Effector memory CD8-positive, alpha-beta T cell (primary cell): ENCODE measurements at regions not wholly inside any gene's neighbourhood (a gene's known extent, or its start where the extent isn't known, plus 50 kb on each side); places are given as distances from the start of the nearest gene placed in this dataset.

ENCODE experiments used
- ATAC-seq: fragments of 150-1000 bp; cut with Tn5 transposase; replicated peaks from 2 replicates; pipeline ENCODE4 v1.10.0; 2021; ENCODE audit warnings: mild to moderate bottlenecking, moderate library complexity
- DNase-seq, 3 experiments: peaks; one replicate each; pipeline ENCODE4 v3.0.0; 2021
- H3K27ac Mint-ChIP-seq, 2 donors: one replicate each; pipeline ENCODE4 v1.8.0; 2022; ENCODE audit warnings: mild to moderate bottlenecking in 2 of 2, mixed read lengths in 2 of 2, moderate library complexity in 2 of 2
- H3K27me3 Mint-ChIP-seq, 2 donors: one replicate each; pipeline ENCODE4 v1.8.0; 2022; ENCODE audit warnings: mixed read lengths in 2 of 2
- H3K36me3 Mint-ChIP-seq: one replicate; pipeline ENCODE4 v1.8.0; 2022; ENCODE audit warnings: mild to moderate bottlenecking, moderate library complexity, mixed read lengths; ENCODE audit not compliant: insufficient read depth
- H3K4me1 Mint-ChIP-seq, 2 donors: one replicate each; pipeline ENCODE4 v1.8.0; 2022; ENCODE audit warnings: low read depth in 2 of 2, mixed read lengths in 2 of 2
- H3K4me3 Mint-ChIP-seq, 2 donors: one replicate each; pipeline ENCODE4 v1.8.0; 2022; ENCODE audit warnings: mild to moderate bottlenecking in 2 of 2, mixed read lengths in 2 of 2, moderate library complexity in 2 of 2
- H3K9me3 Mint-ChIP-seq, 2 donors: one replicate each; pipeline ENCODE4 v1.8.0; 2022; ENCODE audit warnings: mixed read lengths in 2 of 2

DNA sequence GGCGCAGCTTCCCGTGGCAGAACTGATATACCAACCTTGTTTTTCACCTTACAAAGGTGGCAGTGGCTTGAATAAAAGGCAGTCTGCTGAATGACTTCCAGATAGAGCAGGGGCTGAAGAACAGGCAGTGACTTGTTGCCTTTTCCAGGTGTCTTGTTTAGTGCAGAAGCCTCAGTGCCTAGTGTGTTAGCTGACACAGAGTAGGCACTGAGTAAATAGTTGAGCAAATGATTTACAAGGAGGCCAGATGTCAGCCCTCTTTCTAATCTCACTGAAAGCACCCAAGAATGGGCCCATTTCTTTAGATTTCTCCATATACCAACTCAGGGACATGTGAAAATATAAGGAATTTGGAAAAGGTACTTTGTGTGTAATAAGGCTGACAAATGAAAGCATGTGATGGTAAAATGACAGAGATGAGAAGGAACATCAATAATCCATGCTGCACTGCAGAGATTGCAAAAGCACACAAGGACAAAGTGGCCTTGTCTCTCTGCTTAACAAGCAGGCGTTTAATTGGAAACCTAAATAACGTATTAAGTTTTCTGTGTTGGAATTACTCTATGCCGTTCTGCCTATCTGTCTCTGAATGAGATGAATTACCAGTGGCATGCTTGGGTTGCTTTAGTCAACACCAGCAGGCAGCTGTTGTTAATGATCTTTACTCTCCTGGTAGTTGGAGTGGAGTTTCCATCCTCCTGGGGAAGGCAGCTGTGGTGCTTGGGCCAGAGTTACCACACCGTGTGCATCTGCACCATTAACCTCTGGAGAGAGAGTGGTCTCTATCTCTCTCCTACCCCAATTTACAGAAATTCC lies 360.1 kb upstream of the C9orf72 start:
- Mint-ChIP-seq H3K36me3 (no peaks in the 10 kb centered on the region), H3K9me3 (peaks cover 0 to 2% of the 10 kb centered on the region in 2 donors), H3K27me3 (no peaks in the 10 kb centered on the region), H3K27ac (no peak overlapping the region), H3K4me1 (no peaks in the 10 kb centered on the region), H3K4me3 (no peak overlapping the region)
- DNase-seq: no peak
- ATAC-seq: no peak

- H3K36me3 Mint-ChIP-seq: no peaks in the 10 kb centered on the region
- no peak overlapping the region for H3K27ac Mint-ChIP-seq
- H3K4me3 Mint-ChIP-seq: no peak overlapping the region
- no peaks in the 10 kb centered on the region for H3K4me1 Mint-ChIP-seq
- no peak for DNase-seq
- H3K27me3 Mint-ChIP-seq: no peaks in the 10 kb centered on the region
- ATAC-seq: no peak
- peaks cover 0 to 2% of the 10 kb centered on the region in 2 donors for H3K9me3 Mint-ChIP-seq
These were observed 361.2 kb upstream of the C9orf72 start for GRCh38 chr9:27934471-27934870.

DNA sequence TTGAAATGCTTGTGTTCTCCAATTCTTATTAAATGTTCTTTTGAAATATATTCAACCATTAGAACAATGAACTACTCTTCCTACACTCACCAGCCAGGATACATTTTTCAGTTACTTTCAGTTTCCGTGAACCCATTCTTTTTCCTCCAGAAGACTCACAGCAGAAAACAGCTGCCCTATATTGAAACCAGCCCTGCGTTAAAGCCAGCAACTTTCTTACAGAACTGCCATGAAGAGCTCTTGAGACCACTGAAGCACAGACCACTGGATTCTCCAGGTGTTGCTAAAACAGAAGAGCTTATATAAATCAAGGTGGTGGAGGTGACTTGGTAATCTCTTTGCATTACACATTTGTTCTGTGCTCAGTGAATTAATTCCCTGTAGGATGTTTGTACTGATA lies 365.9 kb upstream of the C9orf72 start:
- no peaks in the 10 kb centered on the region for H3K27me3 Mint-ChIP-seq
- no peak overlapping the region for H3K27ac Mint-ChIP-seq
- no peak for ATAC-seq
- DNase-seq: no peak
- H3K9me3 Mint-ChIP-seq: peaks cover 2 to 7% of the 10 kb centered on the region in 2 donors
- no peaks in the 10 kb centered on the region for H3K4me1 Mint-ChIP-seq
- H3K36me3 Mint-ChIP-seq: no peaks in the 10 kb centered on the region
- H3K4me3 Mint-ChIP-seq: no peak overlapping the region

- ATAC-seq (no peak), DNase-seq (no peak)
- peaks cover 0 to 7% of the 10 kb centered on the region in 2 donors for H3K9me3 Mint-ChIP-seq
- no peak overlapping the region for H3K27ac Mint-ChIP-seq
- H3K27me3 Mint-ChIP-seq: no peaks in the 10 kb centered on the region
- H3K36me3 Mint-ChIP-seq: no peaks in the 10 kb centered on the region
- H3K4me1 Mint-ChIP-seq: no peaks in the 10 kb centered on the region
- H3K4me3 Mint-ChIP-seq: no peak overlapping the region
These were observed 367.3 kb upstream of the C9orf72 start for GRCh38 chr9:27940535-27940934.

DNA sequence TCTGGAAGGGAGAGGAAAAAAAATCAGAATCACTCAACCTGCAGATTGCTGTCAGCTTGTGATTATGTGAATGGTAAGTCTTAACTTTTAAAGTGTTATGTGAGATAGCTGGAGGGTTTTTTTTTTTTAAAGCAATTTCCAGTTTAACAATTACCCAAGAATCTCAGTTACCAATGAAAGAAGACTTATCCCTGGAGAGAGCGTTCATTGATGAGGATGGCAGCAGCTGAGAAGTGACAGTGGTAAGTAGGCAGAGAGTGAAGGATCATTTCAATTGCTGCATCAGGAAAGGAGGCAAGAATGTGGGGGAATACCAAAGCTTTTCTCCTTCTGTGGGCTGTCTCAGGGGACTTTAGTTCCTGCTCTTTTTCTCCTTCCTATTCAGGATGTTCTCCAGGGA lies 370.2 kb upstream of the C9orf72 start:
- H3K4me3 Mint-ChIP-seq: no peak overlapping the region
- DNase-seq: no peak
- H3K27me3 Mint-ChIP-seq: no peaks in the 10 kb centered on the region
- ATAC-seq: no peak
- no peaks in the 10 kb centered on the region for H3K36me3 Mint-ChIP-seq
- H3K4me1 Mint-ChIP-seq: no peaks in the 10 kb centered on the region
- no peak overlapping the region for H3K27ac Mint-ChIP-seq
- H3K9me3 Mint-ChIP-seq: peaks cover 0 to 7% of the 10 kb centered on the region in 2 donors

DNA sequence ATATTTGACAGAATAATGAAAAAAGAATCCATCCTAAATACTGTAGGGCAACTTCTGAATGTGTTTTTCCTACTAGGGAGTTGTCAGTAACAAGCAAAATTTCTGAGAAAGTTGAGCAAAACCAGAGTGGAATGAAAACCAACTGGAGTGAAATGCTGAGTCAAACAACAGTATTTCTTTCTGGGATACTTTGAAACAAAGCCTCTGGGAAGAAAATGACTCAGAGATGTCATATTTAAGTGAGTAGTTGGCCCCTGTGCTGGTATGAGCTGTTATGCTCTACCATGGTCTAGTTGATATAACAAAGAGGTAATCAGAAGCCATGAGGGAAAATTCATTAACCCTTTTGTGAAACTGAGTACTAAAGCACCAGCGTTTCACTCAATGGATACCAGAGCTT lies 372.1 kb upstream of the C9orf72 start:
- Mint-ChIP-seq H3K9me3 (peaks cover 1 to 14% of the 10 kb centered on the region in 2 donors), H3K27ac (no peak overlapping the region), H3K4me3 (no peak overlapping the region), H3K4me1 (no peaks in the 10 kb centered on the region), H3K36me3 (no peaks in the 10 kb centered on the region), H3K27me3 (no peaks in the 10 kb centered on the region)
- DNase-seq (no peak), ATAC-seq (no peak)

- no peak for ATAC-seq
- DNase-seq: no peak
These were observed 377.1 kb upstream of the C9orf72 start for GRCh38 chr9:27950382-27950781.

DNA sequence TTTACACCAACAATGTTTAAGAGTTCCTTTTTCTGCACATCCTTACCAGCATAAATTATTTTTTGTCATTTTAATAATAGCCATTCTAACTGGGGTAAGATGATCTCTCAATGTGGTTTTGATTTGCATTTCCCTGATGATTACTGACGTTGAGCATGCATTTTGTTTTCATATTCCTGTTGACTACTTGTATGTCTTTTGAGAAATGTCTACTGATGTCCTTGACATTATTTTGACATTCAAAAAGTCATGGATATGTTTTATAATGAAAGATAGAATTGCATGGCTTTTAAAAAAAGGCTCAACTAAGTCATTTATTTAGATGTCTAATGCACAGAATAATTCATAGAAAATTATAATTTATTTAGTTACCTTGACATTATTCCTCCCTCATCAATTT lies 381.6 kb upstream of the C9orf72 start:
- ATAC-seq: no peak
- H3K4me3 Mint-ChIP-seq: no peak overlapping the region

More at GRCh38 chr9:27950382-27950781, 377.1 kb upstream of the C9orf72 start:
- Mint-ChIP-seq H3K4me3 (no peak overlapping the region), H3K36me3 (no peaks in the 10 kb centered on the region), H3K27me3 (no peaks in the 10 kb centered on the region), H3K27ac (no peak overlapping the region), H3K9me3 (peaks cover 7% of the 10 kb centered on the region in 2 donors), H3K4me1 (no peaks in the 10 kb centered on the region)

GRCh38 chr9:27963836-27964235 lies 390.6 kb upstream of the C9orf72 start:
- no peaks in the 10 kb centered on the region for H3K4me1 Mint-ChIP-seq
- H3K36me3 Mint-ChIP-seq: no peaks in the 10 kb centered on the region
- H3K27me3 Mint-ChIP-seq: no peaks in the 10 kb centered on the region
- no peak overlapping the region for H3K27ac Mint-ChIP-seq
- no peak for DNase-seq
- peaks cover 0 to 2% of the 10 kb centered on the region in 2 donors for H3K9me3 Mint-ChIP-seq
- no peak overlapping the region for H3K4me3 Mint-ChIP-seq
- ATAC-seq: no peak

More for the DNA sequence above, 381.6 kb upstream of the C9orf72 start:
- H3K4me1 Mint-ChIP-seq: no peaks in the 10 kb centered on the region
- H3K27me3 Mint-ChIP-seq: no peaks in the 10 kb centered on the region
- no peak for DNase-seq
- H3K9me3 Mint-ChIP-seq: peaks cover under 1 to 7% of the 10 kb centered on the region in 2 donors
- no peaks in the 10 kb centered on the region for H3K36me3 Mint-ChIP-seq
- no peak overlapping the region for H3K27ac Mint-ChIP-seq

- H3K27ac Mint-ChIP-seq: no peak overlapping the region
- no peak for DNase-seq
- no peak for ATAC-seq
- no peaks in the 10 kb centered on the region for H3K9me3 Mint-ChIP-seq
- H3K4me3 Mint-ChIP-seq: no peak overlapping the region
- no peaks in the 10 kb centered on the region for H3K36me3 Mint-ChIP-seq
- H3K27me3 Mint-ChIP-seq: no peaks in the 10 kb centered on the region
- no peaks in the 10 kb centered on the region for H3K4me1 Mint-ChIP-seq
These were observed 393.9 kb upstream of the C9orf72 start for GRCh38 chr9:27967210-27967609.

DNA sequence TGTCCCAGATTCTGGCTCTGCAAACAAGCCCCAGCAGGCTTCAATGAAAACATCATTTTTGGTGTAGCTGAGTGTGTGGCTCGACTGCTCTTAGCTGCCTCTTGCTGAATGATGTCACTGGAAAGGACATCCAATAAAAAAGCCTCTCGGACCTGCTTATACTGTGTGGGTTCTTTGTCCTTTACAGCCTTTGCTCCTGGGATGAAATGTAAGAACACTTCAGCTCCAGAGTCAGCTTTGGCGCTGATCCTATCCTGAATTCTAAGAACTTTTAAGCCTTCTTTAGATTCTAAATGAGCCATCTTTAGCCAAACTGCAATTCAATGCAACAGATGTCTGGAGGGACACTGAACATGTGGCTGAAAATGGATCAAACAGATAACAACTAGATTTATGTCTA lies 404.6 kb upstream of the C9orf72 start:
- H3K9me3 Mint-ChIP-seq: peaks cover 0 to 4% of the 10 kb centered on the region in 2 donors
- DNase-seq: no peak
- ATAC-seq: no peak
- no peaks in the 10 kb centered on the region for H3K36me3 Mint-ChIP-seq
- H3K27me3 Mint-ChIP-seq: no peaks in the 10 kb centered on the region
- no peak overlapping the region for H3K4me3 Mint-ChIP-seq
- H3K4me1 Mint-ChIP-seq: no peaks in the 10 kb centered on the region
- no peak overlapping the region for H3K27ac Mint-ChIP-seq

- ATAC-seq (no peak), DNase-seq (no peak)
- Mint-ChIP-seq H3K27ac (no peak overlapping the region), H3K36me3 (peaks cover 2% of the 10 kb centered on the region), H3K9me3 (peaks cover 10 to 11% of the 10 kb centered on the region in 2 donors), H3K4me1 (no peaks in the 10 kb centered on the region), H3K27me3 (no peaks in the 10 kb centered on the region), H3K4me3 (no peak overlapping the region)
These were observed 412.4 kb upstream of the C9orf72 start for GRCh38 chr9:27985714-27986113.

DNA sequence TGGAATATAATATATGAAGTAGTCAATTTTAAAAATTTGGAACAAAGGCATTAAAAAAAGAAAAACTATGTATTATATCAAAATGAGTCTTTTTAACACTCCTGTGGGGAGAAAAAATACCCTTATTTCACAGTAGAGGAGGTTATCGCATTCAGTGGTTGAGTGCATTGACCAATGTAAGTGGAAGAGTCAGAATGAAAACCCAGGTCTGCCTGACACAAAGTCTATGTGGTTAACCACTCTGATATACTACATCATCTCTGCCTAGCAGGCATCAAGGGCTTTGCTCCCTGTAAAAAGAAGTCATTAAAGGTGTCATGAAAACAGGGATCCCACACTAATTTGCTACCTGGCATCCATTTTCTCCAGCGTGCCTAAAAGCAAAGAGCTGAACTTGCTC lies 417.2 kb upstream of the C9orf72 start:
- peaks cover 2% of the 10 kb centered on the region for H3K36me3 Mint-ChIP-seq
- H3K4me3 Mint-ChIP-seq: no peak overlapping the region
- H3K4me1 Mint-ChIP-seq: no peaks in the 10 kb centered on the region
- ATAC-seq: no peak
- no peak for DNase-seq
- no peak overlapping the region for H3K27ac Mint-ChIP-seq
- no peaks in the 10 kb centered on the region for H3K27me3 Mint-ChIP-seq
- peaks cover 10 to 12% of the 10 kb centered on the region in 2 donors for H3K9me3 Mint-ChIP-seq

DNA sequence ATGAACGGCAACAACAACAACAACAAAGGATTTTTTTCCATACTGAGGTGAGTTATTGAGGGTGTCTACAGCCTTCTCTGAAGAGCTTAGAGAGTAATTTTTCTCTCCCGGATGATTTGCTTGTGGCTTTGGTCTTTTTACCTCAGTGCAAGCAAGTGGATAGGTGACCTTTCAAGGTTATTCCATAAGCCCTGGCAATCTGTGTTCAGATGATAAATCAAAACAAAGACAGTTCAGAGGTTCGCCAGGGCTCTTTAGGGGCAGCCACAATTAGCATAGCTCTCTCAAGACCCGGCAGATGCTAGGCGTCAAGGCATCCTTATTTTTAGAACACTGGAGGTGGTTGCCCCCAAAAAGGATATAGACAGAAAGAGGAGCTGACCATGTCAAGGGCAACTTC lies 417.9 kb upstream of the C9orf72 start:
- Mint-ChIP-seq H3K4me1 (no peaks in the 10 kb centered on the region), H3K4me3 (no peak overlapping the region), H3K36me3 (peaks cover 2% of the 10 kb centered on the region), H3K9me3 (peaks cover 10 to 12% of the 10 kb centered on the region in 2 donors), H3K27ac (no peak overlapping the region), H3K27me3 (no peaks in the 10 kb centered on the region)
- no peak for DNase-seq
- ATAC-seq: no peak
